Left ventricle myocardium inferior (tissue), 1 donor: ENCODE measurements at regions not wholly inside any gene's neighbourhood (a gene's known extent, or its start where the extent isn't known, plus 50 kb on each side); places are given as distances from the start of the nearest gene placed in this dataset.

ENCODE experiments used
- DNase-seq: peaks from one replicate; pipeline ENCODE4 v3.0.0-alpha.2; 2020
- H3K27ac ChIP-seq: fragments of 200-600 bp; replicated peaks from 2 replicates; pipeline ENCODE4 v1.8.0; 2021
- H3K27me3 ChIP-seq: fragments of 200-600 bp; 2 replicates; pipeline ENCODE4 v1.8.0; 2021; ENCODE audit warnings: low read depth
- H3K36me3 ChIP-seq: fragments of 200-600 bp; 2 replicates; pipeline ENCODE4 v1.8.0; 2021
- H3K4me1 ChIP-seq: fragments of 200-600 bp; 2 replicates; pipeline ENCODE4 v1.8.0; 2021
- H3K4me3 ChIP-seq: fragments of 200-600 bp; 2 replicates; pipeline ENCODE4 v1.8.0; 2021; ENCODE audit warnings: mild to moderate bottlenecking, moderate library complexity
- H3K9me3 ChIP-seq: fragments of 200-600 bp; replicated peaks from 2 replicates; pipeline ENCODE4 v1.8.0; 2021
- CTCF ChIP-seq: fragments of 200-600 bp; IDR thresholded peaks from 2 replicates; pipeline ENCODE4 v1.8.0; 2021; ENCODE audit warnings: antibody characterized with exemption, mild to moderate bottlenecking, borderline replicate concordance
- intact Hi-C: fragments of 100-400 bp; cut with micrococcal nuclease; formaldehyde crosslinking; loops from one replicate; pipeline ENCODE4 v1.11.0; 2022
- donor health status: DM: no; HTN: yes; CAD: no; lungs with severe emphysema.

GRCh38 chr18:61086657-61087056 lies 246.6 kb upstream of the CDH20 start:
- no peak for TF ChIP-seq CTCF
- Histone ChIP-seq H3K36me3 (no peaks in the 10 kb centered on the region), H3K4me3 (no peak overlapping the region), H3K27ac (no peak overlapping the region), H3K27me3 (no peaks in the 10 kb centered on the region), H3K4me1 (no peaks in the 10 kb centered on the region), H3K9me3 (no peaks in the 10 kb centered on the region)
- DNase-seq = no peak
- intact Hi-C loops = no loop called here

- no peak for TF ChIP-seq CTCF
- no peaks in the 10 kb centered on the region for H3K9me3 ChIP-seq
- H3K27ac ChIP-seq = no peak overlapping the region
Observed at GRCh38 chr18:61091379-61091778, 241.9 kb upstream of the CDH20 start.

GRCh38 chr18:61093965-61094364 lies 239.3 kb upstream of the CDH20 start:
- Histone ChIP-seq H3K36me3 (no peaks in the 10 kb centered on the region), H3K9me3 (no peaks in the 10 kb centered on the region), H3K4me1 (no peaks in the 10 kb centered on the region), H3K27me3 (no peaks in the 10 kb centered on the region), H3K4me3 (no peak overlapping the region), H3K27ac (no peak overlapping the region)
- intact Hi-C loops = no loop called here
- DNase-seq = no peak
- no peak for TF ChIP-seq CTCF

More at GRCh38 chr18:61091379-61091778, 241.9 kb upstream of the CDH20 start:
- Histone ChIP-seq H3K4me3 (no peak overlapping the region), H3K36me3 (no peaks in the 10 kb centered on the region), H3K4me1 (no peaks in the 10 kb centered on the region), H3K27me3 (no peaks in the 10 kb centered on the region)
- DNase-seq = no peak
- intact Hi-C loops = no loop called here

DNA sequence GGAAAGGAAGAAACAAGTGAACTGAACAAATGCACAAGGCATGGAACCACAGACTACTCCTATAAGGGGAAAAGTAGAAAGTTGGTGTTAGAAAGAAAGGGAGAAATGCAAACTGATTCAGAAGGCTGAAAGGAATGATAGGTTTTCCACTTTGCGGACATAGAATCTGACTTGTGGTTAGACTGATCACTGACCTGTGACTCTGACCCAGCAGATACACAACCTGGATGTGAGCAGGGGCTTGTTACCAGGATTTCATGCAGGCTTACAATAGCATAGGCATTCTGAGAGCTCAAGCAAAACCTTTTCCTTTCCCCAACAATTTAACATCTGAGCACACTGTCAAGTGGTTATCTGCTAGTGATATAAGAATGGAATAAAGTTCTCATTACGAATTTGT lies 237.0 kb upstream of the CDH20 start:
- Histone ChIP-seq H3K27me3 (no peaks in the 10 kb centered on the region), H3K9me3 (no peaks in the 10 kb centered on the region), H3K36me3 (no peaks in the 10 kb centered on the region), H3K4me1 (no peaks in the 10 kb centered on the region), H3K4me3 (no peak overlapping the region), H3K27ac (no peak overlapping the region)
- no peak for TF ChIP-seq CTCF
- intact Hi-C loops = no loop called here
- DNase-seq = no peak

- Histone ChIP-seq H3K27me3 (no peaks in the 10 kb centered on the region), H3K4me1 (no peaks in the 10 kb centered on the region), H3K9me3 (no peaks in the 10 kb centered on the region), H3K36me3 (no peaks in the 10 kb centered on the region), H3K27ac (no peak overlapping the region), H3K4me3 (no peak overlapping the region)
- TF ChIP-seq CTCF = no peak
- no peak for DNase-seq
- intact Hi-C loops = no loop called here
Observed at GRCh38 chr18:61107113-61107512, 226.1 kb upstream of the CDH20 start.

- Histone ChIP-seq H3K36me3 (no peaks in the 10 kb centered on the region), H3K27ac (no peak overlapping the region), H3K4me1 (no peaks in the 10 kb centered on the region), H3K4me3 (no peak overlapping the region), H3K9me3 (no peaks in the 10 kb centered on the region), H3K27me3 (no peaks in the 10 kb centered on the region)
- no peak for TF ChIP-seq CTCF
- intact Hi-C loops = no loop called here
- DNase-seq = no peak
Observed at GRCh38 chr18:61108706-61109105, 224.5 kb upstream of the CDH20 start.
